ENCODE measurements at regions not wholly inside any gene's neighbourhood (a gene's known extent, or its start where the extent isn't known, plus 50 kb on each side); places are given as distances from the start of the nearest gene placed in this dataset.

DNA sequence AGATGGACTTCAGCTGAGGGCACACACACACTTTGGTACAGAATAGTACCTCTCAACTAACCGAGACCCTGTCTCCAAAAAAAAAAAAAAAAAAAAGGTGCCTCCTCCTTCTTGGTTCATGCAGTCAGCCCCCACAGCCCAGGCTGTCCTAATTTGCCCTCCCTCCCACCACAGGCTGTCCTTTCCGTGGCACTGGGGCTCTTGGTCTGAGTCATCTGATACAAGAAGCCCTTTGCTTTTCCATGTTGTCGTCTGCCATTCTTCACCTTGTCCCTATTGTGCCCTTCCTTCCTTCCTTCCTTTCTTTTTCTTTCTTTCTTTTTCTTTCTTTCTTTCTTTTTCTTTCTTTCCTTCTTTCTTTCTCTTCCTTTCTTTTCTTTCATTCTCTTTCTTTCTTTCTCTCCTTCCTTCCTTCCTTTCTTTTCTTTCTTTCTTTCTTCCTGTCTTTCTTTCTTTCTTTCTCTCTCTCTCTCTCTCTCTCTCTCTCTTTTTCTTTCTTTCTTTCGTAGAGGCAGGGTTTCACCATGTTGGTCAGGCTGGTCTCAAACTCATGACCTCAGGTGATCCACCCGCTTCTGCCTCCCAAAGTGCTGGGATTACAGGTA, 96.0 kb upstream of the IKZF1 start:
- DNase-seq, result peak in 1 of 2 experiments; percentile 34

GRCh38 chr7:50207686-50208255, 96.7 kb upstream of the IKZF1 start:
- DNase-seq, result no peak

DNA sequence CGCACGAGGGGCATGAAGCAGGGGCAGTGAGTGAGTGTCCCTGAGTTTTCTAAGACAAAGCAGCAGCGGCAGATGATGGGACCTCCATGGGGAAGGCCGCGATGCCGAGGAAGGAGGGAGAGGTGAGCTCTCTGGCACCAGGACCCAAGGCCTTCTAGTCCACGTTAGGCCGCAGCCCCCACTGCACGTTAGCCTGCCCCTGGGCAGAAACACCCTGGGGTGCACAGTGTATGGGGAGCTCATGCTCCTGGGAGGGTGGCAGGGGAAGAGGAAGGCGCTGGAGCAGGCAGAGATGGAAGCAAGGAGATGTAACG, 97.3 kb upstream of the IKZF1 start:
- no peak for DNase-seq

DNA sequence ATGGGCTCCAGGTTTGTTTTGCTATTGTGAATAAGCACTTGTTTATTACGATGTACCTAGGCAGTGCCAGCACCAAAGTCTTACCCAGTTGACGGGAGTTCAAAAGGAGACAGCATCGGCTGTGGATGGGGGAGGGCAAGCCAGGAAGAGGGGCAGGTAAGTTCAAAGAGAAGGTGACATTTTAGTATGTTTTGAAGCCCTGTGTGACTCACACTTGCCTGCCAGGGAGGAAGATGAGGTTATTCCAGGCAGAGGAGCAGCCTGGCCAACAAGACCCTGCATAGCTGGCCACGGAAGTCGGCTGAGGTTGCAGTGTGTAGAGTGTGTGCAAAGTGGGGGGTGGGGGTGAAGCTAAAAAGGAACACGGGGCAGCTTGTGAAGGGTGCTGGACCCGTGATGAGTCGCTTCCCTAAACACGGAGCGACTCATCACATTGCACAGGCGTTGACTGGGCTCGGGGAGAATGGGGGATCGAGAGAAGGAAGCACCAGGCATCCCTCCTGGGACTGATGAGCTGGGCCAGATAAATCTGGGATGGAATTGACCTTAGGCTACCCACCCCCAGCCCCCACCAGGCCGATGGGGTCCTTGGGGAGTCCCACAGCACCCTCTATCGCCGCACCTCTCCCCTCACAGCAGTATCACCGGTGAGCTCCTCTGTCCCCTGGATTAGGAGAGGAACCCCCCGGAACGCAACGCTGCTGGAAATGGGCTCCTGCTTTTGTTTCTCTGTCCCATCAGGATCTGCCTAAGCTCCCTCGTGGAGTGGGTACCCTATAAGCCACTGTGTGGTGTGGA, 97.9 kb upstream of the IKZF1 start:
- DNase-seq, result peak; percentile 44 to 85

GRCh38 chr7:50205011-50205410, 99.5 kb upstream of the IKZF1 start:
- no peak for DNase-seq

- DNase-seq, result no peak
Measured at GRCh38 chr7:50204581-50204980, 99.9 kb upstream of the IKZF1 start.

- no peak for DNase-seq
Measured at GRCh38 chr7:50203521-50203920, 101.0 kb upstream of the IKZF1 start.

GRCh38 chr7:50202052-50202555, 102.4 kb upstream of the IKZF1 start:
- no peak for DNase-seq

GRCh38 chr7:50199824-50200223, 104.7 kb upstream of the IKZF1 start:
- DNase-seq, result no peak

- DNase-seq, result peak; percentile 68 to 79
Measured at GRCh38 chr7:50197549-50197948, 104.5 kb upstream of the ZPBP start.

- no peak for DNase-seq
Measured at GRCh38 chr7:50196719-50197118, 103.7 kb upstream of the ZPBP start.

GRCh38 chr7:50190776-50191175, 97.7 kb upstream of the ZPBP start:
- no peak for DNase-seq

- DNase-seq, result no peak
Measured at GRCh38 chr7:50189371-50189770, 96.3 kb upstream of the ZPBP start.

DNA sequence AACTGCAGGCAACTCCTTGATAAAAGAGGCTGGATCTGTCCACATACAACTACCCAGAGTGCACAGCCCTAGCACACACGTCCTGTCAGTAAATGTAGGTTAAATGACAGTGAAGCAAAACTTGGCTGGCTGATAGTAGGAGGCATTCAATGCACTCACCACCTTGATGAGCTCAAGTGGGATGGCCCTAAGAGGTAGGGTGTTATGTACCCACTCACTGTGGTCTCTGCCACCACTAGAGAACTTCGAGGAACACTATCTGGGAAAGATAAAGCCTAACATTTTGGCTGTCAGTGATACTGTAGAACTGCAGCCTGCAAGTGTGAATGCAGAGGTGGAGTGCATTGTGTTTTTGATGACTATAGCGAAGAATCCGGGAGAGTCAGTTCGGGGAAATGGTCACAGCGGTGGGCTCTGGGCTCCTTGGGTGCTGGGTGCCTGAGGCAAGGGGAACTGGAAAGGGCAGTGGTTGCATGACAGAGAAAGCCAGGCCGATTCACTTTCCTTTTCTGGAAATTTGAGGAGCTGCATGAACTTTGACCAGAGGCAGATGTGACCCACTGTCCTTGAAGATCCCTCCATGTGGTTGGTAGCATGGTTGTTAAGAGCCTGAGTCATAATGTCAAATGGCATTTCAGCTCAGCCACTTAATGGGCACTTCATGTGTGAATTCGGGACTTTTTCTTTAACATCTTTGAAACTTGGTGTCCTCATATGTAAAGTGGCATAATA, 93.1 kb upstream of the ZPBP start:
- DNase-seq, result no peak

DNA sequence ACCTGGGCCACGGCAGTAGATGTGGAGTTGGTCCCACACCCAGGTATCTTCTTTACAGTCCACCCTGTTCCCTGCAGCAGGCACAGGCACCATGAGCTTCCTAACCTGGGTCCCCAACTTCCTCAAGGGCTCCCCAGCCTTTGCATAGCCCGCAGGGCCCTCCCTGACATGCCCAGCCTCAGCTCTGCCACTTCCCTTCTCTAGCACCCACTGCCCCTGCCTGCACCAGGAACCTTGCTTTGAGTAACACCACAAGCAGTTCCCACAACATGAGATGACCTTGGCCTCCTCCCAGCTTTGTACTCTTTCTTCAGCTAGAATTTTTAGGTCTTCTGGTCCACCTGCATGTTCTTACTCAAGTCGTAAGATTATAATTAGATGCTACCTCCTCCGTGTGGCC, 92.2 kb upstream of the ZPBP start:
- no peak for DNase-seq

DNA sequence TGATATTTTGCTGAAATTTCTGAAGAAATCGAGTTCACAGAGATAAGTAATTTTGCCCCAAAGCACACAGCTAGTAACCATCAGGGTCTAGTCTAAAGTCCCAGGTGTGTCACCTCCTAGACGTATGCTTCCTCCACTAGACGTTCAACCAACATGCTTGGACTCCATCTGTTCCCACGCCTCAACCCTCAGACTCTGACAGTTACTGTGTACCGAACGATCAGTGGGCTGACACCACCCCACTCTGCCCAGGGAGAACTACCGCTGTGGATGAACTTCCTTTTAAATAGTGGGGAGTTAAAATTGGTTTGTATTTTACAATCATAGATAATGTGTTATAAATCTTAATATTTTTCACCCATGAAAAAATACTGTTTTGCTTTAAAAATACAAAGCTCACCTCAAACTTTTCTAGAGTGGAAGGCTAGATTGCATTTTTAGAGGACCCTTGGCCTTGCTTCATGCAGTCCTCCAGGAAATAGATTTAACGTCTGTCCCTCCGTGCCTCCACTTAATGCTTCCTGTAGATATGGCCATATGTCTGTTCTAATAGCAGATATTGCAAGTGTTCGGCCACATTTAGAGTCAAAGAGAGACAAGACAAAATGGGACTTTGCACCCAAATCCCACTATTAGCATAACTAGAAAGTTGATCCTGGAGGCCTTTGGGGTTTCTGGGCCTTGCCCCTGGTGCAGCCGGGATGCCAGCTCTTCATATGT, 91.4 kb upstream of the ZPBP start:
- DNase-seq, result no peak

DNA sequence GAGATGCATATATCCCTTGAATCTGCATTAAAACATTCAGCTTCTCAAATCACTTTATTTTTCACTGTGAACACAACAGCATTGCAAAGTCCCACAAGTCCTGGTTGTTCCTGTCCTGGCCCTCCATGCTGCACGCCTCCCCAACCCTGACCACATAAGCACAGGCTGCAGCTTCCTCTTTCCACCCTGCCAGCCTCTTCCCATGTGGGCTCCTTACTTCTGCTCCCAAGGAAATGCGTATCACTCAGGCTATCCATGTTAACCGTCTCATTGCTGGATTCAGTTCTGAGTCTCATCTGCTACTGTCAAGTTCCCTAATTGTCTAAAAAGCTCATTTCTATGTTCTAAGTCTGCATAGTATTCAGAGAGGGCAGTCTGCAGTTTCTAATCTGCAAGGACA, 89.7 kb upstream of the ZPBP start:
- no peak for DNase-seq

- no peak for DNase-seq
Measured at GRCh38 chr7:50181081-50181480, 88.0 kb upstream of the ZPBP start.

- no peak for DNase-seq
Measured at GRCh38 chr7:50178166-50178565, 85.1 kb upstream of the ZPBP start.

- DNase-seq, result no peak
Measured at GRCh38 chr7:50174948-50175347, 81.9 kb upstream of the ZPBP start.

GRCh38 chr7:50166997-50167965, 74.2 kb upstream of the ZPBP start:
- no peak for DNase-seq

All from stimulated activated CD4-positive, alpha-beta T cell treated with anti-CD3 and anti-CD28 coated beads, Interleukin-4, amount 100 ng/mL, for 4 hours (primary cell).